ENCODE measurements at regions not wholly inside any gene's neighbourhood (a gene's known extent, or its start where the extent isn't known, plus 50 kb on each side); places are given as distances from the start of the nearest gene placed in this dataset.
"Not testable (repeated sequence)": the region's sequence is repeated elsewhere in the genome, so short reads cannot be mapped to it uniquely, and the experiment has no call there.

GRCh38 chr1:219322766-219323165 is 149.1 kb downstream of the LYPLAL1 start:
- TF ChIP-seq, protein P1, sequence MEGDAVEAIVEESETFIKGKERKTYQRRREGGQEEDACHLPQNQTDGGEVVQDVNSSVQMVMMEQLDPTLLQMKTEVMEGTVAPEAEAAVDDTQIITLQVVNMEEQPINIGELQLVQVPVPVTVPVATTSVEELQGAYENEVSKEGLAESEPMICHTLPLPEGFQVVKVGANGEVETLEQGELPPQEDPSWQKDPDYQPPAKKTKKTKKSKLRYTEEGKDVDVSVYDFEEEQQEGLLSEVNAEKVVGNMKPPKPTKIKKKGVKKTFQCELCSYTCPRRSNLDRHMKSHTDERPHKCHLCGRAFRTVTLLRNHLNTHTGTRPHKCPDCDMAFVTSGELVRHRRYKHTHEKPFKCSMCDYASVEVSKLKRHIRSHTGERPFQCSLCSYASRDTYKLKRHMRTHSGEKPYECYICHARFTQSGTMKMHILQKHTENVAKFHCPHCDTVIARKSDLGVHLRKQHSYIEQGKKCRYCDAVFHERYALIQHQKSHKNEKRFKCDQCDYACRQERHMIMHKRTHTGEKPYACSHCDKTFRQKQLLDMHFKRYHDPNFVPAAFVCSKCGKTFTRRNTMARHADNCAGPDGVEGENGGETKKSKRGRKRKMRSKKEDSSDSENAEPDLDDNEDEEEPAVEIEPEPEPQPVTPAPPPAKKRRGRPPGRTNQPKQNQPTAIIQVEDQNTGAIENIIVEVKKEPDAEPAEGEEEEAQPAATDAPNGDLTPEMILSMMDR (IDR thresholded peaks at IDR 0.05) = no peak
- H3K9me3 ChIP-seq = no peaks in the 10 kb centered on the region
- H3K27me3 ChIP-seq = no peaks in the 10 kb centered on the region

DNA sequence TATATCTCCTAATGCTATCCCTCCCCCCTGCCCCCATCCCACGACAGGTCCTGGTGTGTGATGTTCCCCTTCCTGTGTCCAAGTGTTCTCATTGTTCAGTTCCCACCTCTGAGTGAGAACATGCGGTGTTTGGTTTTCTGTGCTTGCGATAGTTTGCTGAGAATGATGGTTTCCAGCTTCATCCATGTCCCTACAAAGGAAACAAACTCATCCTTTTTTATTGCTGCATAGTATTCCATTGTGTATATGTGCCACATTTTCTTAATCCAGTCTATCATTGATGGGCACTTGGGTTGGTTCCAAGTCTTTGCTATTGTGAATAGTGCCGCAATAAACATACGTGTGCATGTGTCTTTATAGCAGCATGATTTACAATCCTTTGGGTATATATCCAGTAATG is 146.9 kb downstream of the LYPLAL1 start:
- H3K9ac ChIP-seq (ENCODE audit: low read depth in 2 of 2, low read length in 2 of 2); H3K27ac ChIP-seq; H3K36me3 ChIP-seq; H3K27me3 ChIP-seq; H3K4me3 ChIP-seq; H3K9me3 ChIP-seq; intact Hi-C loops (cut with DNase I); DNase-seq; H3K4me1 ChIP-seq: not testable (repeated sequence)

More at GRCh38 chr1:219322766-219323165, 149.1 kb downstream of the LYPLAL1 start:
- Histone ChIP-seq H3K36me3 (no peaks in the 10 kb centered on the region), H3K4me1 (no peaks in the 10 kb centered on the region), H3K9ac (ENCODE audit: low read depth in 2 of 2, low read length in 2 of 2) (no peak overlapping the region), H3K27ac (no peak overlapping the region), H3K4me3 (no peak overlapping the region)
- DNase-seq = no peak
- intact Hi-C loops (cut with DNase I) = no loop called here

DNA sequence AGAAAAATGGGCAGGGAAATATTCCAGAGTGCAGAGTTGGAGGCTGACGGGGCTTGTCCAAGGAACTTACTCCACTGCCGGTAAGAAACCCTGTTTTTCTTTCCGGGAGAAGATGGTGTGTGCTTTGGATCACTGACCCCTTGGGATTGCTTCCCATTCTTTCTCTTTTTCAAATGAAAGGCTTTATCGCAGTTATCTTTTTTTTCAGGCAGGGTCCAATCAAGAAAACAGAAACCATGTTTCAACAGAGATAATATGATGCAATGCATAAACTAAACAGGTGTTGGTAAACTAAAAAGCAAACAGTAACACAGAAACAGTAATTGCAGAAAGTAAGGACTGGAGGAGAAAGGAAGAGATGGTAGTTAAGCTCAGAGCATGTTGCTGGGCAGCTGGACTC is 145.1 kb downstream of the LYPLAL1 start:
- no peak overlapping the region for H3K27ac ChIP-seq
- no peaks in the 10 kb centered on the region for H3K4me1 ChIP-seq
- H3K9me3 ChIP-seq = no peaks in the 10 kb centered on the region
- no peak overlapping the region for H3K4me3 ChIP-seq
- no peak for DNase-seq
- no peak overlapping the region for H3K9ac ChIP-seq (ENCODE audit: low read depth in 2 of 2, low read length in 2 of 2)
- no peaks in the 10 kb centered on the region for H3K27me3 ChIP-seq
- intact Hi-C loops (cut with DNase I) = no loop called here
- TF ChIP-seq, protein P1 (IDR thresholded peaks at IDR 0.05) = no peak
- H3K36me3 ChIP-seq = no peaks in the 10 kb centered on the region

GRCh38 chr1:219317762-219318353 is 144.2 kb downstream of the LYPLAL1 start:
- intact Hi-C loops (cut with DNase I) = no loop called here
- H3K9me3 ChIP-seq = no peaks in the 10 kb centered on the region
- no peak overlapping the region for H3K9ac ChIP-seq (ENCODE audit: low read depth in 2 of 2, low read length in 2 of 2)
- no peak for DNase-seq
- no peaks in the 10 kb centered on the region for H3K27me3 ChIP-seq
- no peak overlapping the region for H3K27ac ChIP-seq
- H3K4me1 ChIP-seq = no peaks in the 10 kb centered on the region
- H3K4me3 ChIP-seq = no peak overlapping the region
- H3K36me3 ChIP-seq = no peaks in the 10 kb centered on the region
- TF ChIP-seq, protein P1 (IDR thresholded peaks at IDR 0.05) = no peak

GRCh38 chr1:219316066-219316465 is 142.4 kb downstream of the LYPLAL1 start:
- Histone ChIP-seq H3K4me1 (no peaks in the 10 kb centered on the region), H3K27me3 (no peaks in the 10 kb centered on the region), H3K4me3 (no peak overlapping the region), H3K27ac (no peak overlapping the region), H3K9ac (ENCODE audit: low read depth in 2 of 2, low read length in 2 of 2) (no peak overlapping the region), H3K9me3 (no peaks in the 10 kb centered on the region), H3K36me3 (no peaks in the 10 kb centered on the region)
- TF ChIP-seq, protein P1 (IDR thresholded peaks at IDR 0.05) = no peak
- no peak for DNase-seq
- intact Hi-C loops (cut with DNase I) = no loop called here

GRCh38 chr1:219313961-219314360 is 140.3 kb downstream of the LYPLAL1 start:
- no peak for DNase-seq
- TF ChIP-seq, protein P1 (IDR thresholded peaks at IDR 0.05) = no peak
- Histone ChIP-seq H3K4me3 (no peak overlapping the region), H3K27ac (no peak overlapping the region), H3K36me3 (no peaks in the 10 kb centered on the region), H3K9me3 (no peaks in the 10 kb centered on the region), H3K4me1 (no peaks in the 10 kb centered on the region), H3K9ac (ENCODE audit: low read depth in 2 of 2, low read length in 2 of 2) (no peak overlapping the region), H3K27me3 (no peaks in the 10 kb centered on the region)
- intact Hi-C loops (cut with DNase I) = no loop called here

Data from colonic mucosa (tissue), 4 donors.